ENCODE measurements at regions not wholly inside any gene's neighbourhood (a gene's known extent, or its start where the extent isn't known, plus 50 kb on each side); places are given as distances from the start of the nearest gene placed in this dataset.
A peak's percentile ranks its signal among the peaks of the same experiment; 100 is the strongest.

GRCh38 chr2:237269138-237269875 lies 144.7 kb downstream of the COL6A3 start:
- Histone ChIP-seq H3K36me3 (ENCODE audit: control insufficient read depth in 1 of 2, insufficient read depth in 2 of 2, low read length in 2 of 2) (no peaks in the 10 kb centered on the region), H3K14ac (ENCODE audit: low read length) (peak overlapping the region; percentile 62), H3K4me3 (ENCODE audit: low read depth, low read length) (no peak overlapping the region), H3K79me2 (ENCODE audit: control insufficient read depth, insufficient read depth, low read length, poor library complexity) (no peaks in the 10 kb centered on the region), H2AFZ (ENCODE audit: insufficient read depth, low read length, poor library complexity) (peak overlapping the region; percentile 37), H2BK12ac (ENCODE audit: low read length) (peak overlapping the region; percentile 91), H3K4me1 (ENCODE audit: control insufficient read depth in 1 of 2, insufficient read depth in 2 of 2, low read length in 2 of 2) (peaks cover 9 to 16% of the 10 kb centered on the region in 2 experiments), H3K79me1 (ENCODE audit: low read length) (peaks cover 31% of the 10 kb centered on the region), H3K4ac (ENCODE audit: low read depth, low read length) (no peak overlapping the region), H3K4me2 (ENCODE audit: low read length) (no peak overlapping the region), H4K91ac (ENCODE audit: low read depth, low read length) (peak overlapping the region; percentile 80), H3K27me3 (ENCODE audit: insufficient read depth, low read length) (no peaks in the 10 kb centered on the region), H3K27ac (ENCODE audit: low read depth, low read length) (no peak overlapping the region), H2AK5ac (ENCODE audit: low read length) (peak overlapping the region; percentile 62), H4K8ac (ENCODE audit: low read depth, low read length) (peak overlapping the region; percentile 76), H3K9me3 (ENCODE audit: insufficient read depth, low read depth, low read length) (peaks cover 2% of the 10 kb centered on the region), H3K23ac (ENCODE audit: low read length) (no peak overlapping the region), H3K9ac (ENCODE audit: low read length) (no peak overlapping the region), H3K18ac (ENCODE audit: low read length) (peak overlapping the region; percentile 54), H2BK5ac (ENCODE audit: low read depth, low read length, poor library complexity) (peak overlapping the region; percentile 57), H2BK120ac (ENCODE audit: insufficient read depth, low read length, poor library complexity) (peak overlapping the region; percentile 82), H4K12ac (ENCODE audit: low read depth, low read length) (no peak overlapping the region)
- no peak for DNase-seq
- no CpG with 5 or more reads among the region's 8 CpGs for WGBS (ENCODE audit: extremely low coverage, insufficient coverage, insufficient read length)

DNA sequence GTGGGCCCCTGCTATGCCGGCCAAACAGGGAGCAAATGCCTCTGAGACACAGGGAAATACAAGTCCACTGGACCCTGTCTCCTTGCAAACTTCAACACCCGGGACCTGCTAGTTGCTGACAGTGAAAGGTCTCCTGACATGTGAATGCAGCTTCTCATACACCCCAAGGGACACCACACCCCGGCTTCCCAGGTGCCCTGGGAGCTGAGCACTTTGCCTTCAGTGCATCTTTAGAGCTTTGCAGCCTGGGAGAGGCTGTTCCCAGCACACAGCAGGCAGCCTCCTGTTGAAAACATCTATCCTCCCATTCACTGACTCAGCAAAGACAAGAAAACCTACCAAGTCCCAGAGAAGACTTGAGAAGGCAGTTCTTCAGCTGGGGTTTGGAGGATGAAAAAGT lies 143.4 kb downstream of the COL6A3 start:
- peaks cover 2% of the 10 kb centered on the region for H3K9me3 ChIP-seq (ENCODE audit: insufficient read depth, low read depth, low read length)
- peak overlapping the region; percentile 82 for H2BK120ac ChIP-seq (ENCODE audit: insufficient read depth, low read length, poor library complexity)
- H3K4ac ChIP-seq (ENCODE audit: low read depth, low read length): peak overlapping the region; percentile 1
- H4K91ac ChIP-seq (ENCODE audit: low read depth, low read length): peak overlapping the region; percentile 80
- WGBS (ENCODE audit: extremely low coverage, insufficient coverage, insufficient read length): no CpG with 5 or more reads among the region's 3 CpGs
- no peak overlapping the region for H3K4me3 ChIP-seq (ENCODE audit: low read depth, low read length)
- H3K18ac ChIP-seq (ENCODE audit: low read length): peak overlapping the region; percentile 6
- peak overlapping the region; percentile 76 for H4K8ac ChIP-seq (ENCODE audit: low read depth, low read length)
- H4K12ac ChIP-seq (ENCODE audit: low read depth, low read length): no peak overlapping the region
- H3K27me3 ChIP-seq (ENCODE audit: insufficient read depth, low read length): no peaks in the 10 kb centered on the region
- no peaks in the 10 kb centered on the region for H3K36me3 ChIP-seq (ENCODE audit: control insufficient read depth in 1 of 2, insufficient read depth in 2 of 2, low read length in 2 of 2)
- peak overlapping the region; percentile 35 for H3K14ac ChIP-seq (ENCODE audit: low read length)
- peak overlapping the region; percentile 35 for H2BK5ac ChIP-seq (ENCODE audit: low read depth, low read length, poor library complexity)
- H3K79me2 ChIP-seq (ENCODE audit: control insufficient read depth, insufficient read depth, low read length, poor library complexity): no peaks in the 10 kb centered on the region
- no peak for DNase-seq
- H3K23ac ChIP-seq (ENCODE audit: low read length): no peak overlapping the region
- peaks cover 26% of the 10 kb centered on the region for H3K79me1 ChIP-seq (ENCODE audit: low read length)
- H3K4me2 ChIP-seq (ENCODE audit: low read length): no peak overlapping the region
- no peak overlapping the region for H3K9ac ChIP-seq (ENCODE audit: low read length)
- H2BK12ac ChIP-seq (ENCODE audit: low read length): peak overlapping the region; percentile 14
- H2AFZ ChIP-seq (ENCODE audit: insufficient read depth, low read length, poor library complexity): no peak overlapping the region
- peak overlapping the region; percentile 6 for H3K27ac ChIP-seq (ENCODE audit: low read depth, low read length)
- H3K4me1 ChIP-seq (ENCODE audit: control insufficient read depth in 1 of 2, insufficient read depth in 2 of 2, low read length in 2 of 2): peaks cover 9 to 16% of the 10 kb centered on the region in 2 experiments
- peak overlapping the region; percentile 63 for H2AK5ac ChIP-seq (ENCODE audit: low read length)

- no peak overlapping the region for H2BK120ac ChIP-seq (ENCODE audit: insufficient read depth, low read length, poor library complexity)
- DNase-seq: peak; percentile 27 to 31
- H2AK5ac ChIP-seq (ENCODE audit: low read length): no peak overlapping the region
- no peak overlapping the region for H4K8ac ChIP-seq (ENCODE audit: low read depth, low read length)
- H2BK12ac ChIP-seq (ENCODE audit: low read length): no peak overlapping the region
- no peak overlapping the region for H2AFZ ChIP-seq (ENCODE audit: insufficient read depth, low read length, poor library complexity)
- no CpG with 5 or more reads among the region's 6 CpGs for WGBS (ENCODE audit: extremely low coverage, insufficient coverage, insufficient read length)
- H3K79me2 ChIP-seq (ENCODE audit: control insufficient read depth, insufficient read depth, low read length, poor library complexity): no peaks in the 10 kb centered on the region
- H3K4me2 ChIP-seq (ENCODE audit: low read length): no peak overlapping the region
- H3K36me3 ChIP-seq (ENCODE audit: control insufficient read depth in 1 of 2, insufficient read depth in 2 of 2, low read length in 2 of 2): no peaks in the 10 kb centered on the region
- H4K91ac ChIP-seq (ENCODE audit: low read depth, low read length): no peak overlapping the region
- no peak overlapping the region for H3K4me3 ChIP-seq (ENCODE audit: low read depth, low read length)
- no peak overlapping the region for H2BK5ac ChIP-seq (ENCODE audit: low read depth, low read length, poor library complexity)
- no peak overlapping the region for H3K9ac ChIP-seq (ENCODE audit: low read length)
- H4K12ac ChIP-seq (ENCODE audit: low read depth, low read length): no peak overlapping the region
- H3K23ac ChIP-seq (ENCODE audit: low read length): no peak overlapping the region
- peaks cover 9 to 16% of the 10 kb centered on the region in 2 experiments for H3K4me1 ChIP-seq (ENCODE audit: control insufficient read depth in 1 of 2, insufficient read depth in 2 of 2, low read length in 2 of 2)
- H3K27me3 ChIP-seq (ENCODE audit: insufficient read depth, low read length): no peaks in the 10 kb centered on the region
- peaks cover 26% of the 10 kb centered on the region for H3K79me1 ChIP-seq (ENCODE audit: low read length)
- H3K4ac ChIP-seq (ENCODE audit: low read depth, low read length): no peak overlapping the region
- no peak overlapping the region for H3K27ac ChIP-seq (ENCODE audit: low read depth, low read length)
- H3K18ac ChIP-seq (ENCODE audit: low read length): no peak overlapping the region
- no peak overlapping the region for H3K14ac ChIP-seq (ENCODE audit: low read length)
- peaks cover 2% of the 10 kb centered on the region for H3K9me3 ChIP-seq (ENCODE audit: insufficient read depth, low read depth, low read length)
These were observed 142.0 kb downstream of the COL6A3 start for GRCh38 chr2:237271698-237272652.
